PC-9 (cell line): ENCODE measurements at regions not wholly inside any gene's neighbourhood (a gene's known extent, or its start where the extent isn't known, plus 50 kb on each side); places are given as distances from the start of the nearest gene placed in this dataset.

Experiments
- CTCF ChIP-seq: fragments of 200-600 bp; sonication (generic); conservative IDR thresholded peaks from 2 replicates; pipeline ENCODE4 v1.6.1; 2017; ENCODE audit warnings: mixed run types, antibody characterized with exemption, mild to moderate bottlenecking, moderate library complexity
- EZH2 ChIP-seq: fragments of 200-600 bp; sonication (generic); IDR thresholded peaks from 2 replicates; pipeline ENCODE4 v1.8.0; 2017; ENCODE audit warnings: antibody characterized with exemption, low read depth

GRCh38 chr12:22800332-22800731, 175.4 kb downstream of the ETNK1 start:
- no peak for TF ChIP-seq CTCF
- no peak for TF ChIP-seq EZH2
